Endothelial cell of umbilical vein (primary cell): ENCODE measurements at regions not wholly inside any gene's neighbourhood (a gene's known extent, or its start where the extent isn't known, plus 50 kb on each side); places are given as distances from the start of the nearest gene placed in this dataset.

ENCODE experiments used
- BruUV-seq: library from RNA; stranded (reverse); fragments of 400-500 nt; replicated peaks from 2 replicates; lab custom pipeline; 2021; lab: Mats Ljungman, UMichigan
- CTCF ChIA-PET: fragments of 300-600, 350-600 bp; sonication (Branson Sonifier 250); formaldehyde crosslinking; loops from one replicate; lab custom pipeline; 2021; ENCODE audit warnings: antibody characterized with exemption, inconsistent platforms; lab: Charles Lee
- POLR2A ChIA-PET: fragments of 300-600, 350-600 bp; sonication (Branson Sonifier 250); formaldehyde crosslinking; loops from one replicate; lab custom pipeline; 2021; ENCODE audit warnings: antibody characterized with exemption, inconsistent platforms; lab: Charles Lee
- DNase-seq: peaks from one replicate; pipeline ENCODE4 v3.0.0-alpha.2; 2011; ENCODE audit warnings: low read depth, low spot score
- FAIRE-seq: peaks from 2 replicates; lab custom pipeline; 2011; peaks lifted over from hg19 to GRCh38; lab: Jason Lieb, UNC
- H2AFZ ChIP-seq: 2 replicates; pipeline ENCODE4 v1.6.0; 2012; ENCODE audit warnings: low read depth, low read length, control low read depth, inconsistent platforms
- H3K27ac ChIP-seq: 2 replicates; pipeline ENCODE4 v1.5.1; 2011; ENCODE audit warnings: low read depth, mild to moderate bottlenecking, control low read depth, low read length, moderate library complexity; ENCODE audit not compliant: insufficient read depth
- H3K27me3 ChIP-seq, 2 experiments: 2 replicates each; pipeline versions ENCODE4 v1.6.0 to v1.6.1; 2011; ENCODE audit warnings: low read length in 2 of 2, mixed read lengths in 1 of 2; ENCODE audit not compliant: control insufficient read depth in 2 of 2, insufficient read depth in 2 of 2
- H3K36me3 ChIP-seq, 2 experiments: 2 replicates in 1 of 2; 3 replicates in 1 of 2; pipeline ENCODE4 v1.5.1; 2011; ENCODE audit warnings: low read length in 2 of 2, mild to moderate bottlenecking in 1 of 2, moderate library complexity in 1 of 2; ENCODE audit not compliant: control insufficient read depth in 2 of 2, insufficient read depth in 2 of 2; ENCODE audit errors: extremely low read depth in 1 of 2
- H3K4me1 ChIP-seq: 3 replicates; pipeline ENCODE4 v1.5.1; 2011; ENCODE audit warnings: mild to moderate bottlenecking, low read length; ENCODE audit not compliant: control insufficient read depth, insufficient read depth; ENCODE audit errors: extremely low read depth
- H3K4me2 ChIP-seq: 2 replicates; pipeline ENCODE4 v1.6.1; 2011; ENCODE audit warnings: low read length, control low read depth, mixed read lengths; ENCODE audit not compliant: insufficient read depth
- H3K4me3 ChIP-seq, 3 experiments: fragments of 200-600 bp in 1 of 3; sonication (generic), shearing (Covaris generic) in 1 of 3; replicated peaks in 1 of 3; 2 replicates each; pipeline ENCODE4 v1.5.1; 2011 to 2016; ENCODE audit warnings: control low read depth in 3 of 3, low read length in 3 of 3, mild to moderate bottlenecking in 2 of 3, inconsistent platforms in 1 of 3, low read depth in 1 of 3, moderate library complexity in 1 of 3; ENCODE audit not compliant: insufficient read depth in 1 of 3
- H3K79me2 ChIP-seq: 2 replicates; pipeline ENCODE4 v1.6.0; 2012; ENCODE audit warnings: low read length, inconsistent platforms; ENCODE audit not compliant: control insufficient read depth, insufficient read depth
- H3K9ac ChIP-seq: replicated peaks from 2 replicates; pipeline ENCODE3; 2011; ENCODE audit warnings: low read length, control low read depth; ENCODE audit not compliant: insufficient read depth; ENCODE audit errors: extremely low read depth
- H3K9me1 ChIP-seq: replicated peaks from 3 replicates; pipeline ENCODE4 v1.6.0; 2011; ENCODE audit warnings: mild to moderate bottlenecking, low read length; ENCODE audit not compliant: control insufficient read depth, insufficient read depth; ENCODE audit errors: extremely low read depth
- H3K9me3 ChIP-seq: replicated peaks from 2 replicates; pipeline ENCODE4 v1.5.1; 2012; ENCODE audit warnings: low read length, inconsistent platforms; ENCODE audit not compliant: control insufficient read depth, insufficient read depth
- H4K20me1 ChIP-seq: replicated peaks from 2 replicates; pipeline ENCODE3; 2011; ENCODE audit warnings: mild to moderate bottlenecking, low read length; ENCODE audit not compliant: control insufficient read depth, insufficient read depth; ENCODE audit errors: extremely low read depth
- EZH2 ChIP-seq: IDR thresholded peaks from 2 replicates; pipeline ENCODE4 v1.6.1; 2012; ENCODE audit warnings: borderline replicate concordance, low read depth, mild to moderate bottlenecking, moderate library complexity, low read length, inconsistent platforms; ENCODE audit not compliant: severe bottlenecking
- FOS ChIP-seq: IDR thresholded peaks from 2 replicates; pipeline ENCODE4 v1.6.1; 2011; ENCODE audit warnings: mild to moderate bottlenecking, low read length, moderate library complexity, borderline replicate concordance; ENCODE audit not compliant: insufficient read depth
- GATA2 ChIP-seq: IDR thresholded peaks from 2 replicates; pipeline ENCODE4 v1.7.0; 2011; ENCODE audit warnings: low read depth, mild to moderate bottlenecking, moderate library complexity, mixed read lengths, low read length; ENCODE audit not compliant: insufficient read length, insufficient read depth
- JUN ChIP-seq: IDR thresholded peaks from 2 replicates; pipeline ENCODE4 v1.6.1; 2011; ENCODE audit warnings: borderline replicate concordance, low read depth; ENCODE audit not compliant: insufficient read length, insufficient read depth
- MAX ChIP-seq: IDR thresholded peaks from 2 replicates; pipeline ENCODE4 v1.6.1; 2011; ENCODE audit not compliant: insufficient read depth, insufficient read length
- MYC ChIP-seq: IDR thresholded peaks from one replicate; pipeline ENCODE4 v1.6.1; 2011; ENCODE audit warnings: mild to moderate bottlenecking, low read depth, low read length
- POLR2A ChIP-seq: IDR thresholded peaks from 2 replicates; pipeline ENCODE4 v1.6.1; 2012; ENCODE audit warnings: low read depth, mild to moderate bottlenecking, control low read depth, low read length
- POLR2AphosphoS5 ChIP-seq: IDR thresholded peaks from 2 replicates; pipeline ENCODE4 v1.6.1; 2012; ENCODE audit warnings: low read depth, mild to moderate bottlenecking, control low read depth, low read length, moderate library complexity; ENCODE audit not compliant: insufficient read depth
- dilution Hi-C: fragments of 300-500 bp; cut with MboI; formaldehyde crosslinking; loops from one replicate; pipeline ENCODE4 v1.15.0; 2019; ENCODE audit warnings: low sequenced_read_pairs; ENCODE audit not compliant: extremely low pct_ligation_motif_present
- intact Hi-C: fragments of 100-400 bp; cut with micrococcal nuclease; formaldehyde crosslinking; loops from one replicate; pipeline ENCODE4 v1.10.0; 2022
- TF ChIP-seq, protein P1 (sequence below), 2 donors: IDR thresholded peaks; 1 replicate in 1 of 2; 2 replicates in 1 of 2; pipeline ENCODE4 v1.5.1; 2011; ENCODE audit warnings: low read length in 2 of 2, mild to moderate bottlenecking in 2 of 2, moderate library complexity in 2 of 2, control low read depth in 1 of 2, inconsistent platforms in 1 of 2, low read depth in 1 of 2; ENCODE audit not compliant: insufficient read depth in 1 of 2; ENCODE audit errors: extremely low read depth in 1 of 2

- Histone ChIP-seq H3K27ac (no peak overlapping the region), H3K27me3 (no peaks in the 10 kb centered on the region), H3K9ac (no peak overlapping the region), H3K9me3 (peaks cover 6% of the 10 kb centered on the region), H3K36me3 (no peaks in the 10 kb centered on the region), H3K4me1 (no peaks in the 10 kb centered on the region), H3K4me2 (no peak overlapping the region), H3K79me2 (no peaks in the 10 kb centered on the region), H2AFZ (no peak overlapping the region), H4K20me1 (no peaks in the 10 kb centered on the region), H3K4me3 (no peak overlapping the region), H3K9me1 (no peaks in the 10 kb centered on the region)
- ChIA-PET POLR2A (no interaction called here), CTCF (no interaction called here)
- TF ChIP-seq, protein P1, sequence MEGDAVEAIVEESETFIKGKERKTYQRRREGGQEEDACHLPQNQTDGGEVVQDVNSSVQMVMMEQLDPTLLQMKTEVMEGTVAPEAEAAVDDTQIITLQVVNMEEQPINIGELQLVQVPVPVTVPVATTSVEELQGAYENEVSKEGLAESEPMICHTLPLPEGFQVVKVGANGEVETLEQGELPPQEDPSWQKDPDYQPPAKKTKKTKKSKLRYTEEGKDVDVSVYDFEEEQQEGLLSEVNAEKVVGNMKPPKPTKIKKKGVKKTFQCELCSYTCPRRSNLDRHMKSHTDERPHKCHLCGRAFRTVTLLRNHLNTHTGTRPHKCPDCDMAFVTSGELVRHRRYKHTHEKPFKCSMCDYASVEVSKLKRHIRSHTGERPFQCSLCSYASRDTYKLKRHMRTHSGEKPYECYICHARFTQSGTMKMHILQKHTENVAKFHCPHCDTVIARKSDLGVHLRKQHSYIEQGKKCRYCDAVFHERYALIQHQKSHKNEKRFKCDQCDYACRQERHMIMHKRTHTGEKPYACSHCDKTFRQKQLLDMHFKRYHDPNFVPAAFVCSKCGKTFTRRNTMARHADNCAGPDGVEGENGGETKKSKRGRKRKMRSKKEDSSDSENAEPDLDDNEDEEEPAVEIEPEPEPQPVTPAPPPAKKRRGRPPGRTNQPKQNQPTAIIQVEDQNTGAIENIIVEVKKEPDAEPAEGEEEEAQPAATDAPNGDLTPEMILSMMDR (IDR thresholded peaks at IDR 0.05; ENCODE audit: extremely low read depth in 1 of 2, insufficient read depth in 1 of 2, low read depth in 1 of 2, low read length in 2 of 2) = no peak
- TF ChIP-seq MAX (no peak), POLR2AphosphoS5 (no peak), EZH2 (no peak), MYC (no peak), FOS (no peak), POLR2A (no peak), GATA2 (no peak), JUN (no peak)
- FAIRE-seq (no peak), DNase-seq (no peak)
- no TSS peak for BruUV-seq
- intact Hi-C loops = no loop called here
- dilution Hi-C loops = no loop called here
Observed at GRCh38 chr7:49434846-49435245, 338.6 kb upstream of the VWC2 start.
